Right renal cortex interstitium (tissue), 3 donors: ENCODE measurements at regions not wholly inside any gene's neighbourhood (a gene's known extent, or its start where the extent isn't known, plus 50 kb on each side); places are given as distances from the start of the nearest gene placed in this dataset.
"Not testable (repeated sequence)": the region's sequence is repeated elsewhere in the genome, so short reads cannot be mapped to it uniquely, and the experiment has no call there.

ENCODE experiments used
- DNase-seq, 3 donors: peaks; one replicate each; pipeline ENCODE4 v3.0.0-alpha.2; 2013; ENCODE audit warnings: low read depth in 3 of 3, low spot score in 2 of 3

DNA sequence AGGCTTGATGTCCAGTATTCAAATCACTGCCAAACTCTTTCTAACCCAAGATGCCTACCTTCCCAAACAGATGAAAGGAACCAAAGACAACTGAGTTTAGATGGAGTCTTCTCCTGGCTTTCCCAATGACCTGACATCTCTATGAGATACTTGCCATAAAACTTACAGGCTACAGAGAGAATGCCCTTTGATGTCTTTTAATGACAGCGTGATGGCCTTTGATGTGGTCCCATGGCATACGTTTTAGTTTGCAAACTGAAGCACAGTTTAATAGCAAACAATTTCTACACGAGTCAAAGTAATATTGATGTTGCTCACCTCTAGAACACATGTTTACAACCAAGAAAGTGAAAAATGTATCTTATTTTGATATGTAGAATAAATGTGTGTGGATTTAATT lies 73.2 kb downstream of the ZIC4 start:
- no peak for DNase-seq

DNA sequence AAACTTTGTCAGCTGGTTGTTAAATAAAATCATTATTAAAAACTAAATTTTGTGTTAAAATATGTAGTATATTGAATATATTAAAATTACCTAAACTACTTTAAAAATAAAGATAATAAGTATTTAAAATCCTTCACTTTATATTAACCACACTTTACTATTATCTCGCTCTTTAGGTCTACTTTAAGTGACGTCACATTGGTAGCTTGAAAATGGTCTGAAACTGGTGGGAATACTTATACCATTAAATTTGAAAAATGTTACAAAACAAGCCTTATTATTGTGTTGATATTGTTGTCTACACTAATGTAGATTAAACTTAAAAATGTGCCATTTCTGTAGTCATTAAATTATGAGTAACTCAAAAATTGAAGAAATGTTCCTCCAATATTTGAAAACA lies 77.6 kb downstream of the ZIC4 start:
- DNase-seq, result no peak

DNA sequence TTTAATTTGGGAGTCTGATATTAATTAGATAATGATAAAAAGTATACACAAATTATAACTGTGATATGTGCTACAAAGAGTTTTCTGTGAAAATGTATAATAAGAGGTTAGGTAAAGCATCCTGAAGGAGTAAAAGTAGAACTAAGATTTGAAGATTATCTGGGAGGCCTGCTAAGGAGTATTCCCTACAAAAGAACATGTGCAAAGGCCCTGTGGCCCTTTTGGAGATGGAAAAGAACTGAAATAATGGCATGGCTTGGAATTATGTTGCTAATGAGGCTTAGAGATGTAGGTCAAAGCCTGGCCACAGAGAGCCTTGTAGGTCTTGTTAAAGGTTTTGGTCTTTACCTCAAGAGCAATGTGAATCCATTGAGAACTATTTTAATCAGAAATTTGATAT lies 82.0 kb downstream of the ZIC4 start:
- DNase-seq, result no peak

DNA sequence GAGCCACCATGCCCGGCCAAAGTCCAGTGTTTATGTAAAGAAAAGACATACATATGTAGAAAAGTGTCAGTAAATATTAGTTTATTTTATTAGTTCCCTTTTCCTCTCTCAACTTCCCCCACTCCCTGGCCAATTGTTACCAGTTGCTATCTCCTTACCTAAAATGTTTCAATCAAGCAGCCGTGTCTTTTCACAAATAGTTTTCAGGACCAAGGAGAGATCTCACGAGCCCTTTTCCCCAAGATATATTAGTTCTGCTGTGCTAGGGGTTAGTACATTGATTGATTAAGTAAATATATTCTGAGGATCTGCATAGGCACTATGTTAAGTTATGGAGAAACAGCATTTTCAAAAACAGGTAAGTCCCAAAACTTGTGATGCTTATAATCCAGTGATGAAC lies 87.4 kb downstream of the ZIC4 start:
- DNase-seq, result no peak

DNA sequence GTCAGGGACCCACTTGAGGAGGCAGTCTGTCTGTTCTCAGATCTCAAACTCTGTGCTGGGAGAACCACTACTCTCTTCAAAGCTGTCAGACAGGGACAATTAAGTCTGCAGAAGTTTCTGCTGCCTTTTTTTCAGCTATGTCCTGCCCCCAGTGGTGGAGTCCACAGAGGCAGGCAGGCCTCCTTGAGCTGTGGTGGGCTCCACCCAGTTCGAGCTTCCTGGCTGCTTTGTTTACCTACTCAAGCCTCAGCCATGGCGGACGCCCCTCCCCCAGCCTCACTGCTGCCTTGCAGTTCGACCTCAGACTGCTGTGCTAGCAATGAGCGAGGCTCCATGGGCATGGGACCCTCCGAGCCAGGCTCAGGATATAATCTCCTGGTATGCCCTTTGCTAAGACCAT lies 89.3 kb downstream of the ZIC4 start:
- not testable (repeated sequence) for DNase-seq

DNA sequence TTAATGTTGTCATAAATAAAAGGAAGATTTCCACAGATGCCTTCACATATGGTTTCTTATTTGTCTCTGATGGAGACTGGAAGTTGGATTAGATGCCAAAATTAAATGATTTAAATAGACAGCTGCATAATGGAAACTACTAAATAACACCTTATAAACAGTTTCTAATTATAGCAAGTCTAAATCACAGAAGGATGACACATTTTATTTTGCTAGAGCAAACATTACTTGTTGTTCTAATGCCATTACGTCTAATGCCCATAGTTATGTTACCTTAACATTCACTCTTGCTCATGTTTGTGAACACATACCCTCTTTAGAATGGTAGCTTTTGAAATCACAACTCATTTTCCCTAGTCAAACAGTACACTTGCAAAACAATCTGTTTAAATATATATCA lies 92.8 kb downstream of the ZIC4 start:
- no peak for DNase-seq

DNA sequence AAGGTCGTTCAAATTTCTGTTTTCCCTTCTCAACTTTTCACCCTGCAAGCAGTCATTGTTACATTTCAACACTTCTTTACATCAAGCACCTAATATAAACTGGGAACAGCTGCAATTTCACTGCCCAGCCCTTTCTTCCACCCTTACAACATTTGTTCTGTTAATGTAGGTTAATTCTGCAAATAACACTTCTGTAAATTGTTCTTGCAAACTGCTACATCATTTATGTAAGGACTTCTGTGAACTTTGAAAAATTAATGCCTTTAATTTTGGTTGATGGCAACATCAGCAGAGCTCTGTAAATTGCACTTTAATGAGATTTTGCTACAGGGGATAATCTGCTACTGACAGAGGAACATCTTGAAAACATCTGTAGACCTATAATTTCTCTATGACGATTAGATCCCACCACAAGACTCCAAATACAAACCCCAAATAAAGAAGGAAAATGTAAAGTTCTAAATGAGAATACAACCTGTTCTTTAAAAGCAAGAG lies 93.5 kb downstream of the ZIC4 start:
- DNase-seq, result no peak

DNA sequence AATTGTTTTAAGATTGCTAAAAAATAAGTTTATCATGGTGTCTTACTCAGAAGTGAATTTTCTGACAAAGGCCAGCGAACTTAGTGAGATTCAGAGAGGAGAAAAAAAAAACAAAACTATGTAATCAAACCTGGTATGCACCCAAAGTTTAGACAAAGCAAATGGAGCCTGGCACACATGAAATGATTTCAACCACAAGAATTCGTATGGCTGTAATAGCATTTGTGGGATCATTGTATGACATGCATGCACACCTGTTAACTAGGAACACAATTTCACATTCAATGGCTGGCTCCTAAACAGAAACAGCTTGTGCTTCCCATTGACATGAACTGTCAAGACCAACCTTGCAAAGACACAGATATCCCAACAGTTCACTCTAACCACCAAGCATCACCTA lies 94.6 kb downstream of the ZIC4 start:
- no peak for DNase-seq

DNA sequence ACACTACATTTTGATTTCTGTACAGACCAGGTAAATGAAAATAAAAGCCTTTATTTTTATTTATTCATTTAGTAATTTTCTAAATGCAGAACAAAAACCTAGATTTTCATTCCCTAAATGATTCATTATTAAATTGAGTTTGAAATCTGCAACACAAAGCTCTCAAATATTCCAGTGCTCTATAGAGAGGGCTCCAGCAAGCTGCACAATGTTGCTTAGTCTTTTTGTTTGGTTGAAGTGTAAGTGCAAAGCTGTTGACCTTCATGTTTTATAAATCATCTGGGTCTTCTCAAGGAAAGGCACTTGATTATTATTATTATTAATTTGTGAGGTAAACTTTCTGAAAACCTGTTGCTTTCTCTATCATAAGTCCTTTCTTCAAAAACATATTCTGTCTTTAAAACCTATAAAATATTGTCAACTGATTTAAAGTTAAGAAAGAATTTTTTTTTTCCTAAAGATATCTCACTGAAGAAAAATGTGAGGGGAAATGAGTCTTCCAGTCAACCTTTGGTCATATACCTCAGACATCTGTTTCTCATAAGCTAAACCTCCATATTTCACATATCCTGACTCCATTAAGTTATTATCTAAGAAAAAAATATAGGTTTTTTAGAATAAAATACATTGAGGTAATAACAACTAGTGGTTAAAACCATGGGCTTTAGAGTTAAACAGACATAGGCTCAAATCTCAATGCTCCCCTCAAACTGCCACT lies 100.7 kb downstream of the ZIC4 start:
- no peak for DNase-seq

DNA sequence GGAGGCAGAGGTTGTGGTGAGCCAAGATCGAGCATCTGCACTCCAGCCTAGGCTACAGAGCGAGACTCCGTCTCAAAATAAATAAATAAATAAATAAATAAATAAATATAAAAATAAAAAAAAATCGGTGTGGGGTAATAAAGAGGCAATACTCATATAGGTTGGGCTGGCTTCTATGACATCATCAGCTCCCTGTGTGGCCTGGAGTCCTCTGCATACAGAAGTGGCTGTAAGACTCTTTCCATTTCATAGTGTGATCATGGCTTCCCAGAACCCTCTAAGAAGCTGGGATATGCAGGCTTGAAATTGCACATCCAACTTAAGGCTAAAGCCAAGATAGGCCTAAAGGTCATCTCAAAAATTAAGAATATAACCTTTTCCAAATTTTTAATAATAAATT lies 101.6 kb downstream of the ZIC4 start:
- no peak for DNase-seq

DNA sequence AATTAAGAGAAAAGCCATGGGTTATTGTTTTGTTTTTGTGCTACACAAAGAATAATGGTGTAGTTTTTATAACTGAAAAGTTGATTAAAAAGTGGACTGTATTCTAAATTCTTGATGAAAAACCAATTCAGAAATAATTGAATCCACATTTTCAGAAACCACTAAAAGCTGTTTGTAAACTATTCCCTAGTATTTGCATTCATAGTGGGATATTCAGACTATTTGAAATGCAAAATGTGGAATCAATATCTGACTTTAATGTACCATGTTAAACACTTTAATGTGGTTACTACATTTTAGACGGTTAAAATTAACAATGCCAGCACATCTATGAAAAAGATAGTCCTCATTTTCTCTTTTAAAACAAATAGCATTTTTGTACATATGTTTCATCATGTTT lies 104.6 kb downstream of the ZIC4 start:
- DNase-seq, result no peak

DNA sequence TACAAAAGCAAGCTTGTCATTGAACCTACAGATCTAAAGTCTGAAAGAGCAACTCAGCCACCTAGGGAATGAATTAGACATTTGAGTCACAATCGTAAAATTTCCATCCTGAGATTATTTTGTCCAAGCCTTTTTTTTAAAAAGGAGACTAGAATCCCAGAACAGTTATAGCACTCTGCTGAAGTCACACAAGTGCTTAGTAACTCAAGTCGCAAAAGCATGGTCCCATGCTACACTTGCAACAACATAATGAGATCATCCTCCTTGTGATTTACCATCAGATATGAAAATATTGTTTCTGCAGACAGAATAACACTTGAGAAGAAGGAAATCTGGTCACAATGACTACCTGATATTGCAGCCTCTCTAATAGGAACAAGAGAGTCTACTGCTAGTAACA lies 106.7 kb downstream of the ZIC4 start:
- DNase-seq, result no peak

DNA sequence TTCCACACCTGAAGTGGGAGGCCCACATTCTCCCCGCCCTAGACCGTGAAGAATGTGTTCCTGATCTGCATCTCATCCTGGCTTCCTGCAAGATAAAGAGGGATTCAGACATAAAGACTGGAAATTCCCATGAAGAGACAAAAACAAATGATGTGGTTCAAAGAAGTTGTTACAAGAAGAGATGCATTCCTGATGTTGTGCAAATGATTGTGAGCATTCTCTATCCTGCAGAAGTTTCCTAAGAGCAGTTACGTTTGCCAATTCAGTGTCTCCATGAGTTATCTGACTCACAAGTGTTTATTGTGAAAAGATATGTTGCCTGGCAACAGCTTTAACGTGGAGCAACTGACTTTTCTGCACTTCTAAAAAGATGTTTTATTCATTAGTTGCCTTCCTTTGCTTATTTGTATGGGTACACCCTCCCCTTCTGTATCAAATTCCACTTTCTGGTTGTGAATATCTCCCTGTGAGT lies 107.8 kb downstream of the ZIC4 start:
- peak in 1 of 3 donors; percentile 4 for DNase-seq

DNA sequence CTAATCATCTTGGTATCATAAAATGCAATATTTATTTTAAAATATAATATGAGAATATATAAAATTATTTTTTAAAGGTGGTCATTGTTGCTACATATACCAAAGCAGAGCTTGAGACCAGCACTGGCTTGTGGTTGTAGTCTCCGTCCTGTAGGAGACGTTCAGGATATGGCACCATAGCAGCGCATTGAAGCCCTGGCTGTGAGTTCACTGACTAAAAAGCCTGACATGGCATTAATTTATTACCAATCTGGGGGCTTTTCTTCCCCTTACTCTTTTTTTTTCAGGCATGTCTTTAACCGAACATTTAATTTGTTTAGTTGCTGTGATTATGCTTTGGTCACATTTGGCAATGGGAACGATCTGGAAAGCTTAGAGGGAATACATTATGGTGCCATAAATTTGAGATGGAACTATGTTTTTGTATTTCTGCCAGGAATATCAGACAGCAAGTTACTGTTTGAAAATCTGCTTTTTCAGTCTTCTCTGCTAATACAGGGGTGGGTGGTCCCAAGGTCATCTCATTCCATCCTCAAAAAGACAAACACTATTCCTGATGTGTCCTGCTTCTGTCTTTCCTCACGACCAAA lies 108.5 kb downstream of the ZIC4 start:
- no peak for DNase-seq

DNA sequence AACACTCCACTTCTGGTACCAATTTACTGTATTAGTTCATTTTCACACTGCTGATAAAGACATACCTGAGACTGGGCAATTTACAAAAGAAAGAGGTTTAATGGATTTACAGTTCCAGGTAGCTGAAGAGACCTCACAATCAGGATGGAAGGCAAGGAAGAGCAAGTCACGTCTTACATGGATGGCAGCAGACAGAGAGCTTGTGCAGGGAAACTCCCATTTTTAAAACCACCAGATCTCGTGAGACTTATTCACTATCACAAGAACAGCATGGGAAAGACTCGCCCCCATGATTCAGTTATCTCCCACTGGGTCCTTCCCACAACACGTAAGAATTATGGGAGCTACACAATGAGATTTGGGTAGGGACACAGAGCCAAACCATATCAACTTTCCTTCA lies 119.0 kb downstream of the ZIC4 start:
- DNase-seq, result not testable (repeated sequence)

DNA sequence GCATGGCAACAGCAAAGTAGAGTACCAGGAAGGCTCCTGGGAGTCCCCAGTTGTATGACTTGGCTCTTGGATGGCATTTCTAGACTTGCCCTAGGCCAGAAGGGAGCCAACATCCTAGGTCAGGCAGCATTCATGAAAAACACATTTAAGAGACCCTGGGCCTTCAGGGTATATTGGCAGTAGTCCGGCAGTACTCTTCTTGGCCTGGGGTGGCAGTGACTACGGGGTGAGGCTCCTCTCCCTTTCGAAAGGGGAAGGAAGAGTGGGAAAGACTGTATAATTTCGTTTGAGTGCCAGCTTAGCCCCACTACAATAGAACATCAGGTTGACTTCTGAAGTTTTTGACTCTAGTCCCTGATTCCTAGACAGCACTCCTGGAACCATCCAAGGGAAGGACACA lies 136.4 kb downstream of the ZIC4 start:
- DNase-seq, result no peak

DNA sequence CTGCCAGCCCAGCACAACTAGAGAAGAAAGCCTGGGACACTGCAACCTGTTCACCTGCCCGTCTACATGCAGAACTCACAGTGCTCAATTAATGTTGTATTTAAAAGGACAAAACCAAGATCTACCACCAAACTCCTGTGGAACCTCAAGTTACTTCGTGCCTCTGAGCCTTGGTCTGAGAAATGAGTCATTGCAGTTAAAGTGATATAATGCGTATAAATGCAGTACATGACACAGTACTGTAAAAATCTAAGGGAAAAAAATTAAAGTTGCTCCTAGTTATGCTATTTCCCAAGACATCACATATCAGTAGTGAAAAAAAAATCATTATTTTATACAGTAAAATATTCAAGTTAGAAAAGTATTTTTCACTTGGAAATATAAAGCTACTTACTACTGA lies 138.9 kb downstream of the ZIC4 start:
- DNase-seq, result no peak

DNA sequence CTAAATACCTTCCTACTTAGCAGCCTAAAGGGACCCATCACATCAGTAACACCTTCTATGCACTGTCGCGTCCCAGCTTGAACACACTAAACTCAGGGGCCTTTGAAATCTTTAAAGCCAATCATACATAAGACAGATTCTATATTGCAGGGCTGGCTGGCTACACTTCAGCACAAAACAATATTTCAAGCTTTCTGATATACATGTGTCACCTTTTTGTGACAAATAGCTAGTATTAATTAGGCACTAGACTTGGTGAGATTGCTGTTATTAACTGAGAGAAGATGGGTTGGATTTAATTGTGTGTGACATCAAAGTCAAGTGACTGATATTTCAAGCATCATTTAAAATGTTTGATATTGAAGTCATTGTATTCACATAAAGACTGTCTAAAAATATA lies 148.4 kb downstream of the ZIC4 start:
- DNase-seq, result no peak

DNA sequence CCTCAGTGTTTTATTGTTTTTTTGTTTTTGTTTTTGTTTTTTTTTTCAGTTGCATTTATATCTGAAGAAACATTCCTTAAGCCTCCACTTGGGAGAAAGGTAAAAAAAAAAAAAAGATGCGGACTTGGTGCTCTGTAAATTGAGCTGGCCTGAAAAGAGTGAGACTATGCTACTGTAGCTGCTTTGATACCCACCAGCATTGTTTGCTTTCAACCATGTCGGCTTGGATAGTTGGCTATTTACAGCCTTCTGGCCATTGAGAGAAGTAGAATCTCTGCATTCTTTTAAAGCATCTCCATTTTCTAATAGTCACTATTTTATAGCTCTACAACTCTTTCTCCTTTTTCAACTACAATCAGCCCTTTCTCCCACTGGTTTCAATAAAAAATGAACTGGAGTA lies 149.6 kb downstream of the ZIC4 start:
- no peak for DNase-seq

DNA sequence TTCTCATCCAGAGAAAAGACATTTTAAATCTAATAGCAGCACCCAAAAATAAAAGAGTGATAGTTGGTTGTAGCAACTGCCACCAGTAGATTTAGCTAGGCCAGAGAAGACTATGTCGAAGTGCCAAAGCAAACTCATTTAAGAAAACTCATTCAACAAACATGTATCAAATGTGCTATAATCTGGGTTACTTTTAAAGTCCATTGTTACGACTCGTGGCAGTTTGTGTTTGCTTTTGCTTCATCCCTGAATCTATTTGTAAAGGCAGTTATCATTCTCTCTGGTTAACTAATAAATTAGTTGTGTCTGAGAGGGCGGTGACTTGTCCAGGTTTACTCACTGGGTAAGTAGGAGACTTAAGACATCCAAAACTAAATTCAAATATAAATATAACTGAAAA lies 159.4 kb downstream of the ZIC4 start:
- DNase-seq, result no peak

DNA sequence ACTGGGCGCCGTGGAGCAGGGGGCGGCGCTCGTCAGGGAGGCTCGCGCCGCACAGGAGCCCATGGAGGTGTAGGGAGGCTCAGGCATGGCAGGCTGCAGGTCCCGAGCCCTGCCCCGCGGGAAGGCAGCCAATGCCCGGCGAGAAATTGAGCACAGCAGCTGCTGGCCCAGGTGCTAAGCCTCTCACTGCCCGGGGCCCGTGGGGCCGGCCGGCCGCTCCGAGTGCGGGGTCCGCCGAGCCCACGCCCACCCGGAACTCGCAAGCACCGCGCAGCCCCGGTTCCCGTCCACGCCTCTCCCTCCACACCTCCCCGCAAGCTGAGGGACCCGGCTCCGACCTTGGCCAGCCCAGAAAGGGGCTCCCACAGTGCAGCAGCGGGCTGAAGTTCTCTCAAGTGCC lies 160.7 kb downstream of the ZIC4 start:
- DNase-seq, result not testable (repeated sequence)

DNA sequence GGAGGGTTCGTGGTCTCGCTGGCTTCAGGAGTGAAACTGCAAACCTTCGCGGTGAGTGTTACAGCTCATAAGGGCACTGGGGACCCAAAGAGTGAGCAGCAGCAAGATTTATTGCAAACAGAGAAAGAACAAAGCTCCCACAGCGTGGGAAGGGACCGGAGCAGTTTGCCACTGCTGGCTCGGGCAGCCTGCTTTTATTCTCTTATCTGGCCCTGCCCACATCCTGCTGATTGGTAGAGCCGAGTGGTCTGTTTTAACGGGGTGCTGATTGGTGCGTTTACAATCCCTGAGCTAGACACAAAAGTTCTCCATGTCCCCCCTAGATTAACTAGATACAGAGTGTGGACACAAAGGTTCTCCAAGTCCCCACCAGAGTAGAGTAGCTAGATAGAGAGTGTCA lies 161.3 kb downstream of the ZIC4 start:
- DNase-seq, result not testable (repeated sequence)

DNA sequence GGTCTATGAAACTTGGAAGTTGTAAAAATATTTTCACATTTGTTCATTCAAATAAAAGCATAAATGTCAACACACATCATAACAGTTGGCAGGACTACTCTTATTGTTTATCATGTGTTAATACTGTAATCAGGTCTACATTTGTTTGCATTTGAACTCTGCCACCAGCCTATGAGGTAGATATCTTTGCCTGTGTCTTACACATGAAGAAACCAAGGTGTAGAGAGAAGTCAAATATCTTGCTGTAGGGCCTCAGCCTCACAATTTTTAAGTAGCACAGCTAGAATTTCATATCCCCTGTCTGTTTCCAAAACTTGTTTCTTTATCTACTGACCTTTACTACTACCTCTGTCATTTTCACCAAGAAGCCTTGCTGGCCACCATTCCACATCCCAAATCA lies 161.9 kb downstream of the ZIC4 start:
- DNase-seq, result no peak
